Right atrium auricular region (tissue), 2 donors: ENCODE measurements at regions not wholly inside any gene's neighbourhood (a gene's known extent, or its start where the extent isn't known, plus 50 kb on each side); places are given as distances from the start of the nearest gene placed in this dataset.

Experiments
- DNase-seq: peaks from one replicate; pipeline ENCODE4 v3.0.0-alpha.2; 2019; ENCODE audit warnings: low spot score
- H3K27ac ChIP-seq, 2 donors: fragments of 200-600 bp; sonication (generic); 1 replicate in 1 of 2; 2 replicates in 1 of 2; pipeline ENCODE4 v1.5.1; 2016 to 2019
- H3K27me3 ChIP-seq, 2 donors: fragments of 200-600 bp; sonication (generic); one replicate each; pipeline versions ENCODE4 v1.5.1 to v1.6.0; 2017 to 2019
- H3K36me3 ChIP-seq: fragments of 200-600 bp; sonication (generic); one replicate; pipeline ENCODE4 v1.5.1; 2016
- H3K4me1 ChIP-seq, 2 donors: fragments of 200-600 bp; sonication (generic); one replicate each; pipeline versions ENCODE4 v1.5.1 to v1.6.0; 2017 to 2019
- H3K4me3 ChIP-seq, 2 donors: fragments of 200-600 bp; sonication (generic); 1 replicate in 1 of 2; 2 replicates in 1 of 2; pipeline ENCODE4 v1.5.1; 2017 to 2019; ENCODE audit warnings: mild to moderate bottlenecking in 1 of 2, moderate library complexity in 1 of 2
- H3K9me3 ChIP-seq, 2 donors: fragments of 200-600 bp; sonication (generic); one replicate each; pipeline ENCODE4 v1.5.1; 2019
- TF ChIP-seq, protein P1 (sequence below), 2 donors: fragments of 200-600 bp; sonication (generic); IDR thresholded peaks; one replicate each; pipeline ENCODE4 v1.5.1; 2019; ENCODE audit warnings: antibody characterized with exemption in 2 of 2

DNA sequence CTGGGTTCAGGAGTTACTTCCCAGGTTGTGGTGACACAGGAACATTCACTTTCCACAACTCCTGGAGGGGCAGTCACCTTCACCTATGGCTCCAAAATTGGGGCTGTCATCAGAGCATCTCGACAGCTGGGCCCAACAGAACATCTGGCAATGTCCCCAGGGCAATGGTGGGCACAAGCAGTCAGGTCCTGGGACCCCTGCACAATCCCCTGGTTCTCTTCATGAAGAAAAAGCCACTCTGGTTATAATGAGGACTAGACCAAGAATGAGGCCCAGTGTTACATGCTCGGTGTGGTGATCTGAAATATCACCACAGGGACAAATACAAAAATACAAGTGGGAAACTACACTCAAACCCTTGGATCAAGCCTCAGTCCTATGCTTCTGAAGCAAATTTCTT, 89.0 kb upstream of the VPREB1 start:
- Histone ChIP-seq H3K9me3 (no peaks in the 10 kb centered on the region), H3K27me3 (no peaks in the 10 kb centered on the region), H3K4me1 (no peaks in the 10 kb centered on the region), H3K36me3 (no peaks in the 10 kb centered on the region), H3K4me3 (no peak overlapping the region), H3K27ac (no peak overlapping the region)
- DNase-seq, result no peak
- TF ChIP-seq, protein P1, sequence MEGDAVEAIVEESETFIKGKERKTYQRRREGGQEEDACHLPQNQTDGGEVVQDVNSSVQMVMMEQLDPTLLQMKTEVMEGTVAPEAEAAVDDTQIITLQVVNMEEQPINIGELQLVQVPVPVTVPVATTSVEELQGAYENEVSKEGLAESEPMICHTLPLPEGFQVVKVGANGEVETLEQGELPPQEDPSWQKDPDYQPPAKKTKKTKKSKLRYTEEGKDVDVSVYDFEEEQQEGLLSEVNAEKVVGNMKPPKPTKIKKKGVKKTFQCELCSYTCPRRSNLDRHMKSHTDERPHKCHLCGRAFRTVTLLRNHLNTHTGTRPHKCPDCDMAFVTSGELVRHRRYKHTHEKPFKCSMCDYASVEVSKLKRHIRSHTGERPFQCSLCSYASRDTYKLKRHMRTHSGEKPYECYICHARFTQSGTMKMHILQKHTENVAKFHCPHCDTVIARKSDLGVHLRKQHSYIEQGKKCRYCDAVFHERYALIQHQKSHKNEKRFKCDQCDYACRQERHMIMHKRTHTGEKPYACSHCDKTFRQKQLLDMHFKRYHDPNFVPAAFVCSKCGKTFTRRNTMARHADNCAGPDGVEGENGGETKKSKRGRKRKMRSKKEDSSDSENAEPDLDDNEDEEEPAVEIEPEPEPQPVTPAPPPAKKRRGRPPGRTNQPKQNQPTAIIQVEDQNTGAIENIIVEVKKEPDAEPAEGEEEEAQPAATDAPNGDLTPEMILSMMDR (IDR thresholded peaks at IDR 0.05), result no peak

DNA sequence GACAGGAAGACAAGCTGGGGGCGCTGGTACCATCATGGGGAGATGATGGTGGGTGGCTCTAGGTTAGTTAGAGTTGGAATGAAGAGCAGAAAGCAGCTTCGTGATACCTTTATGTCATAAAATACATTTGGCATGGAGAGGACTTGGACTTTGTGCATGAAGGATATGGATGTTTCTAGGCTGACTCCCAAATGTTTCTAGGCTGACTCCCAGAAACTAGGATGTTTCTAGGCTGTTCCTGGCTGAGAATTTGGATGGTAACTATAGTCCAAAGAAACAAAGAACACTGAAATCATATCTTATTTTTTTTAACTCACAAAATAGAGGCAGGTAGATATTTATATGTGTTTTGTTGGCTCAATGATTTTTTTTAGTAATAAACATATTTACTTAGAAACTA, 89.4 kb upstream of the VPREB1 start:
- no peak for DNase-seq
- H3K36me3 ChIP-seq, result no peaks in the 10 kb centered on the region
- no peaks in the 10 kb centered on the region for H3K4me1 ChIP-seq
- no peak overlapping the region for H3K4me3 ChIP-seq
- no peaks in the 10 kb centered on the region for H3K9me3 ChIP-seq
- TF ChIP-seq, protein P1 (IDR thresholded peaks at IDR 0.05), result no peak
- no peak overlapping the region for H3K27ac ChIP-seq
- H3K27me3 ChIP-seq, result no peaks in the 10 kb centered on the region

DNA sequence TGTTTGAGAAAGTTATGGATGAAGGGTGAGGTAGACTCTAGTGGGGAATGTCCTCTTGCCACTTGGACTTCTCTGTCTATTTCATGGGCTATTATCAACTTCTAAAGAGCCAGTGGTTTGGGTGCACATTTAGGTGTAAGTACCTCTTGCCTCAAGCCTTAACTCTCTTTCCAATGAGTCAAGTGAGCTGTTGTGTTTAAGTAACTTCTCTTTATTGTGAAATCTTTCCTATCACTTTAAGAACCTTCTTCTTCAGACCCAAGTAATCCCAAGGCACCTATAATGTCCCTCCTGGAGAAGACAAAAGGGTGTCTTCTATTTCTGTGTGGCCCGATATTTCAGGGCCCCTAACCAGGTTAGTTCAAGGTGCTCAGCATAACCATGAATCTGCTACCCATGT, 90.5 kb upstream of the VPREB1 start:
- Histone ChIP-seq H3K27ac (no peak overlapping the region), H3K4me3 (no peak overlapping the region), H3K4me1 (no peaks in the 10 kb centered on the region), H3K36me3 (no peaks in the 10 kb centered on the region), H3K9me3 (no peaks in the 10 kb centered on the region), H3K27me3 (no peaks in the 10 kb centered on the region)
- DNase-seq, result no peak
- TF ChIP-seq, protein P1 (IDR thresholded peaks at IDR 0.05), result no peak

DNA sequence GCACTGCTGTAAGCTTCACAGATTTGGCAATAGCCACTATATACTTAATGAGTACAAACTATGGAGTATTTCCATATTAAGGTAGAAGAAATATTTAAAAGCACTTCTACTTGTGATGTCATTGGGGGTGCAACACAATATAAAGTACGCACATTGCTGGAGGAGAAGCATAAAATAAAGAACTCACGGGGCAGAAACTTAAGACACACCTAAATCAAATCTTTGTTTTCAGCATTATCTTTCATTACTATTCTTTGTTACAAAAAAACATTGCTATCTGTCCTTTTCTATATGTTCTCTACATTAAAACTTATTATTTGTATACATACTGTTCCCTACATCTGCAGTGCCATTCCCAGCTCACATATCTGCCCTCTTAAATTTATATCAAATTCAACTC, 93.3 kb upstream of the VPREB1 start:
- TF ChIP-seq, protein P1 (IDR thresholded peaks at IDR 0.05), result no peak
- no peaks in the 10 kb centered on the region for H3K9me3 ChIP-seq
- no peak for DNase-seq
- no peaks in the 10 kb centered on the region for H3K36me3 ChIP-seq
- no peak overlapping the region for H3K4me3 ChIP-seq
- H3K27ac ChIP-seq, result no peak overlapping the region
- no peaks in the 10 kb centered on the region for H3K4me1 ChIP-seq
- H3K27me3 ChIP-seq, result no peaks in the 10 kb centered on the region

DNA sequence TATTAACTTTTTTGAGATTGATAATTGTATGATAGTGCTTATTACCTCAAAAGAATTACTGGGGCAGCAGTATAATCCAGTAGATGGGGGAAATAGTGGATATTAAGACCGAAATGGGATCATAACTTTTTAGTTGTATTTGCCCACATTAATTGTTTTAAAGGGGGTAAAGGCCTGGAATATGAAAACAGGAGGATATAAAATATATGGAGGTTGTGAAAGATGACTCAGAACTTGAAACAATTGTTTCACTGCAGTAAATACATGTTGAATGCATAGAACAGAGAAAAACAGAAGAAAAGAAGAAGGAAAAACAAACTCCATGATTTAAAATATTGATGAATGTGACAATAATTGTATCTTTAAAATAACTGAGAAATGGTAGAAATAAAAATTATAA, 94.1 kb upstream of the VPREB1 start:
- no peak for DNase-seq
- Histone ChIP-seq H3K9me3 (no peaks in the 10 kb centered on the region), H3K4me1 (no peaks in the 10 kb centered on the region), H3K4me3 (no peak overlapping the region), H3K27me3 (peaks cover 0 to 2% of the 10 kb centered on the region in 2 donors), H3K36me3 (no peaks in the 10 kb centered on the region), H3K27ac (no peak overlapping the region)
- TF ChIP-seq, protein P1 (IDR thresholded peaks at IDR 0.05), result no peak

DNA sequence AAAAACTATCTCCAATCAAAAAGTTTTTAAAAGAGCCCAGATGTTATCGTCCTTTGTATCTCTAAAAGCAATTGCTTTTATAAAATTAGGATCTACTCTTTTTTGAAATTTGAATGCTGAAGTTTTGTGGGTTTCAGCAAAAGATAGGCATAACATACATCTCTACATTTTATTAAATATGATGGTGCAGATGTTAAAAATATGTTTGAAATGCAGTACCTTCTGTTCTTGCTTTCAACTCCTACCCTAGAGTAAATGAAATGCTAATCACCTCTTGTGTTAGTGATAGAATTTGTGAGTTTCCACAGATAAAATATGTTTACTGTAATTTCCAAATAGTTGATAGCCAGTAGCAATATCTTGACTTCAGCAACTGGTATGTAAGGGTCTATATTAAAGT, 95.7 kb upstream of the VPREB1 start:
- no peaks in the 10 kb centered on the region for H3K36me3 ChIP-seq
- TF ChIP-seq, protein P1 (IDR thresholded peaks at IDR 0.05), result no peak
- H3K27ac ChIP-seq, result no peak overlapping the region
- no peaks in the 10 kb centered on the region for H3K4me1 ChIP-seq
- H3K4me3 ChIP-seq, result no peak overlapping the region
- DNase-seq, result no peak
- peaks cover 0 to 4% of the 10 kb centered on the region in 2 donors for H3K27me3 ChIP-seq
- no peaks in the 10 kb centered on the region for H3K9me3 ChIP-seq
